Cardiac fibroblast (primary cell): ENCODE measurements at regions not wholly inside any gene's neighbourhood (a gene's known extent, or its start where the extent isn't known, plus 50 kb on each side); places are given as distances from the start of the nearest gene placed in this dataset.

Experiments
- DNase-seq, 2 donors: peaks; one replicate each; pipeline versions ENCODE4 v3.0.0 to v3.0.0-alpha.2; 2010; ENCODE audit warnings: low read depth in 2 of 2
- H3K4me3 ChIP-seq, 2 donors: replicated peaks in 1 of 2; 1 replicate in 1 of 2; 2 replicates in 1 of 2; pipeline ENCODE4 v1.5.1; 2011; ENCODE audit warnings: low read depth in 2 of 2, low read length in 2 of 2, mild to moderate bottlenecking in 2 of 2, moderate library complexity in 1 of 2
- TF ChIP-seq, protein P1 (sequence below): IDR thresholded peaks from one replicate; pipeline ENCODE4 v1.5.1; 2011; ENCODE audit warnings: low read depth, mild to moderate bottlenecking, low read length, inconsistent platforms

DNA sequence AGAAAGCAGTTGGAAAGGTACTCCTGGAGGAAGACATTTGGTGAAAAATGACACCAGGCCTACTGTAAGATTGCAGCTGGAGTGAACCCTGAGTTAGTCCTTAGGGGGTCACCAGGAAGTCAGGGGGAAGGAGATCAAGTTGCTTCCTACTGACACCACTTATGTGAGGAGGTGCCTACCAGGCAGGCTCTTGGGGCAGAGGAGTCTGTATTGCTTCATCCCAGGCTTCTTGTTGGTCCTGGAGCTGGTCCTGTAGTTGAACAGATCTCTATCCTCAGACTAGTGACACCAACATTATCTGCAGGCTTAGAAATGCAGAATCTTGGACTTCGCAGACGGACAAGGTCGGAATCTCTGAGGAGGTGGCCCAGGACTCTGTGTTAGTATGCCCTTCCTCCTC is 116.0 kb upstream of the ARGLU1 start:
- H3K4me3 ChIP-seq: no peak overlapping the region
- DNase-seq: no peak
- TF ChIP-seq, protein P1, sequence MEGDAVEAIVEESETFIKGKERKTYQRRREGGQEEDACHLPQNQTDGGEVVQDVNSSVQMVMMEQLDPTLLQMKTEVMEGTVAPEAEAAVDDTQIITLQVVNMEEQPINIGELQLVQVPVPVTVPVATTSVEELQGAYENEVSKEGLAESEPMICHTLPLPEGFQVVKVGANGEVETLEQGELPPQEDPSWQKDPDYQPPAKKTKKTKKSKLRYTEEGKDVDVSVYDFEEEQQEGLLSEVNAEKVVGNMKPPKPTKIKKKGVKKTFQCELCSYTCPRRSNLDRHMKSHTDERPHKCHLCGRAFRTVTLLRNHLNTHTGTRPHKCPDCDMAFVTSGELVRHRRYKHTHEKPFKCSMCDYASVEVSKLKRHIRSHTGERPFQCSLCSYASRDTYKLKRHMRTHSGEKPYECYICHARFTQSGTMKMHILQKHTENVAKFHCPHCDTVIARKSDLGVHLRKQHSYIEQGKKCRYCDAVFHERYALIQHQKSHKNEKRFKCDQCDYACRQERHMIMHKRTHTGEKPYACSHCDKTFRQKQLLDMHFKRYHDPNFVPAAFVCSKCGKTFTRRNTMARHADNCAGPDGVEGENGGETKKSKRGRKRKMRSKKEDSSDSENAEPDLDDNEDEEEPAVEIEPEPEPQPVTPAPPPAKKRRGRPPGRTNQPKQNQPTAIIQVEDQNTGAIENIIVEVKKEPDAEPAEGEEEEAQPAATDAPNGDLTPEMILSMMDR: no peak

DNA sequence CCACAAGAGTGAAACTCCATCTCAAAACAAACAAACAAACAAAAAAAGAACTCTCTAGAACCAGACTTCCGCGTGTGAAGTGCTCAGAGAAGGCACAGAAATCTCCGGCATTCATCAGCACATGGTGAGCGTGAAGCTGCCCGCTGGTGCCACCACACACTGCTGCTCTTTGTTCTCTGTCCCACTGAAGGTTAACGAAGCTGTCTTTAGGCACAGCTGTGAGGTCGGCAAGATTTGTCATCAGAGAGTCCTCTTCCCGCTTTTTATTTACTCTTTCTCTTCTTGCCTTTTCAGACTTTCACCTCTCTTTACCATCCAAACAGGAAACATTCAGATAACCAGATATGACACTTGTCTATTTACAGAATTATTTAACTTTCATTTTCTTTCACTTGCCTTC is 115.2 kb upstream of the ARGLU1 start:
- no peak for DNase-seq
- H3K4me3 ChIP-seq: no peak overlapping the region
- TF ChIP-seq, protein P1: no peak

DNA sequence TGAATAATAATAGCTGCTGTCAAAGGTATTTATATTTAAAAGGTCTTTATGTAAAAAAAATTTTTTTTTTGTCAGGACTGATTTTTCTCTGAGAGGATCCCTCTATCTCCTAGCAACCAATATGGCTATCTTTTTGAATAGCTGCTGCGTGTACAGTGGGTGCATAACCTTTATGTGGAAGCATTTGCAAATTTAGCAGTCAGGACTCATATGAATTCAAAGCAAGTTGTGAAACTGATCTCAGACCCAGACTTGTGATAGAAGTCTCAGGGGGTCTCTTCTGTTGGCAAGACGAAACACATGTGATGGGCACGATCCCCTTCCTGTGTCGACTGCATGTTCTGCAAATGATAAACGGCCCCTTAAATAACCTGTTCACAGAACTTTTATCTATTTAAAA is 114.1 kb upstream of the ARGLU1 start:
- H3K4me3 ChIP-seq: no peak overlapping the region
- DNase-seq: no peak
- TF ChIP-seq, protein P1: no peak

DNA sequence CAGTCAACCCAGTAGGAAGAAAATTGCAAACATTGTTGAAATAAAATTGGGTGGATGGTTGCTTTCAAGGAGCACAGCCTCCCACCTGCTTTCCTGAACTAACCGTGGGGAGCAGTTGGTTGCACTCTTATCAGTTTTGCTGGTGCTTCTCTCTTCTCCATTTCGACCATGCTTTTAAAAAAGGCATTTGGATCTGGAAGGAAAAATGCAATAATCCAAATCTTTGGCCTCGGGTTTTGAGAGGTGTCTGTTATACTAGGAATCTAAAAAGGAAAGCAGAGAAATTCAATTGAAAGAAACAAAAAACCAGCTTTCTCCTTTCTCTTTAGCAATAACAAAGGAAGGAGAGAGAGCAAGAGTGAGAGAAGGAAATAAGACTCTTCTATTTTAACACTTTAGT is 113.6 kb upstream of the ARGLU1 start:
- H3K4me3 ChIP-seq: no peak overlapping the region
- TF ChIP-seq, protein P1: no peak
- no peak for DNase-seq

DNA sequence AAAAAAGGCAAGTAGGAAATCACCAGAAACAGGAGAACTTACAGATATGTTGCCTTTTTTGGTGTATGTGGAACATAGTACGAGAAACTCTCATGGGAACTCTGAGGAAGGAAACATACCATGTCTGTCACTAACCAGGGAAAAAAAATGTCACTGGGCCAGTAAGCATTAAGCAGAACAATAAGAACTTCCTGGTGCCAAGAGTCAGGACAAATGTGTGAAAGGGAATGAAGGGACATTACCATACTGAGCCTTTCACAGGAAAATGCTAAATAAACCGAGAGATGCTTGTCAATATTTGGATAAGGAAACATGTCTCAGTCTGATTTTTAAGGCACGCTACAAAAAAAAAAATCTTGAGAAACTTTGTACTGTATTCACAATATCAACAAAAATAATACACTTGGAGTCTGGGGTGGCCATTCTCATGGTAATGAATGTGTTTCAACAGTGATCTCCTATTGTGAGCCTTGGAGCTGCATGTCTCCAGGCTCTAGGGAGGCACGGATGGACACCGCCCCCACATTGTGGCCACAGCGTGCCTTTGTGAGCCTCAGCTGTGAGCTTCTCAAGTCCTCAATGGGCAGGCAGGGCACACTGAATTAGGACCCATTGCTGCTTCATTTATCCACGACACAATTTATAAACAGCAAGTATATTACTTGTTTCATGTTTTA is 113.0 kb upstream of the ARGLU1 start:
- DNase-seq: no peak
- H3K4me3 ChIP-seq: no peak overlapping the region
- TF ChIP-seq, protein P1: no peak

DNA sequence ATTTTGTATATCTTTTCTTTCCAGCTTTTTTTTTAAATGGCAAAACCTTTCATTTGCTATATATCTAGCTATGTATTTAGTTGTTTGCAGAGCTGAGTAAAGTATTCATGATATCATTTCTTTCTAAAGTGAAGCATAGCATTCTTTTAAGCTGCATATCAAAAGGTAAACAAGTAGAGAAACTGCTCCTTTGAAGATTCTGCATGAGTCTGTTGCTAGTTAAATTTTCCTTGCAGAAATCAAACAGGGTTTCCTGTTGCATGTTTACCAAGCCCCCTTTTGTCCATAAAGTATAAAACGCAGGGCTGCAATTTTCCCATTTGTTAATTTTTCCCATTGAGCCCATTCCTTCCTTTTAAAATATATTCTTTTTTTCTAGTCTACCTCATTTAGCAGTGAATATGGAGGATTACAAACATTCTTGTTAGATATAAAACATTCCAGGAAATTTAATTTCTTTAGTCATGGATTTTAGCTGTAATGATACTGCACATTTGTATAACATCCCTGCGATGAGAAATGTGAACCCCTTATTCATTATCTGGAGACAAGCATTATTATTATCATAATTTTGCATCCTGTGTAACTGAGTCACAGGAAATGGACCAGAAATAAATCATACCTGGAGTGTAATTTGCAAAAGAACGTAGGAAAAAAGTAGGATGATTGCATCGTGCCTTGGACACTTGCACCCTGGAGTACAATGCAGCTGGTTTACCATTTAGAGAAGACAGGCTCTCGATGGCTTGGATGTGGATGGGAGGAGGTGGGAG is 110.9 kb upstream of the ARGLU1 start:
- no peak for DNase-seq
- H3K4me3 ChIP-seq: no peak overlapping the region
- TF ChIP-seq, protein P1: no peak
